ENCODE measurements at regions not wholly inside any gene's neighbourhood (a gene's known extent, or its start where the extent isn't known, plus 50 kb on each side); places are given as distances from the start of the nearest gene placed in this dataset.

DNA sequence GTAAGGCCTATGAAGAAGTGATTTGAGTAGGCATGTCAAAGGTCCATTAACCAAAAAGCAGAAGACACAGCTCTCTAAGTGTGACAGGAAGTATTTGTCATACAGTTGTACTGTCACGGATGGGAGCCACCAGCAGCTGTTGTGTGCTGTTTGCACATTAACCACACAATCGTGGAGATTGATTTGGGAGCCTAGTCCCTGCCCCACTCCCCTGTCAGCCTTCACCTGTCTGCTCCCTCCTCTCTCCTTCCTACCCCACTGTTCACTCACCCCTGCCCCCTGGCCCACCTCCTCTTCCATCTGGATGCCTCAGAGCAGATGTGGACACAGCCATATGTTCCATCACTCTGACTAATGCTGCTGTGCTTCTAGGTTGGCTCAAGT, 124.7 kb upstream of the SPACA1 start:
- TF ChIP-seq, protein P1, sequence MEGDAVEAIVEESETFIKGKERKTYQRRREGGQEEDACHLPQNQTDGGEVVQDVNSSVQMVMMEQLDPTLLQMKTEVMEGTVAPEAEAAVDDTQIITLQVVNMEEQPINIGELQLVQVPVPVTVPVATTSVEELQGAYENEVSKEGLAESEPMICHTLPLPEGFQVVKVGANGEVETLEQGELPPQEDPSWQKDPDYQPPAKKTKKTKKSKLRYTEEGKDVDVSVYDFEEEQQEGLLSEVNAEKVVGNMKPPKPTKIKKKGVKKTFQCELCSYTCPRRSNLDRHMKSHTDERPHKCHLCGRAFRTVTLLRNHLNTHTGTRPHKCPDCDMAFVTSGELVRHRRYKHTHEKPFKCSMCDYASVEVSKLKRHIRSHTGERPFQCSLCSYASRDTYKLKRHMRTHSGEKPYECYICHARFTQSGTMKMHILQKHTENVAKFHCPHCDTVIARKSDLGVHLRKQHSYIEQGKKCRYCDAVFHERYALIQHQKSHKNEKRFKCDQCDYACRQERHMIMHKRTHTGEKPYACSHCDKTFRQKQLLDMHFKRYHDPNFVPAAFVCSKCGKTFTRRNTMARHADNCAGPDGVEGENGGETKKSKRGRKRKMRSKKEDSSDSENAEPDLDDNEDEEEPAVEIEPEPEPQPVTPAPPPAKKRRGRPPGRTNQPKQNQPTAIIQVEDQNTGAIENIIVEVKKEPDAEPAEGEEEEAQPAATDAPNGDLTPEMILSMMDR (IDR thresholded peaks at IDR 0.05; ENCODE audit: borderline replicate concordance, extremely low read depth, low read length, poor library complexity, severe bottlenecking): no peak
- TF ChIP-seq EZH2 (IDR thresholded peaks at IDR 0.05; ENCODE audit: borderline replicate concordance, low read depth, low read length, severe bottlenecking): no peak

Measured in DND-41 (cell line).